ENCODE measurements at regions not wholly inside any gene's neighbourhood (a gene's known extent, or its start where the extent isn't known, plus 50 kb on each side); places are given as distances from the start of the nearest gene placed in this dataset.
"Not testable (repeated sequence)": the region's sequence is repeated elsewhere in the genome, so short reads cannot be mapped to it uniquely, and the experiment has no call there.

DNA sequence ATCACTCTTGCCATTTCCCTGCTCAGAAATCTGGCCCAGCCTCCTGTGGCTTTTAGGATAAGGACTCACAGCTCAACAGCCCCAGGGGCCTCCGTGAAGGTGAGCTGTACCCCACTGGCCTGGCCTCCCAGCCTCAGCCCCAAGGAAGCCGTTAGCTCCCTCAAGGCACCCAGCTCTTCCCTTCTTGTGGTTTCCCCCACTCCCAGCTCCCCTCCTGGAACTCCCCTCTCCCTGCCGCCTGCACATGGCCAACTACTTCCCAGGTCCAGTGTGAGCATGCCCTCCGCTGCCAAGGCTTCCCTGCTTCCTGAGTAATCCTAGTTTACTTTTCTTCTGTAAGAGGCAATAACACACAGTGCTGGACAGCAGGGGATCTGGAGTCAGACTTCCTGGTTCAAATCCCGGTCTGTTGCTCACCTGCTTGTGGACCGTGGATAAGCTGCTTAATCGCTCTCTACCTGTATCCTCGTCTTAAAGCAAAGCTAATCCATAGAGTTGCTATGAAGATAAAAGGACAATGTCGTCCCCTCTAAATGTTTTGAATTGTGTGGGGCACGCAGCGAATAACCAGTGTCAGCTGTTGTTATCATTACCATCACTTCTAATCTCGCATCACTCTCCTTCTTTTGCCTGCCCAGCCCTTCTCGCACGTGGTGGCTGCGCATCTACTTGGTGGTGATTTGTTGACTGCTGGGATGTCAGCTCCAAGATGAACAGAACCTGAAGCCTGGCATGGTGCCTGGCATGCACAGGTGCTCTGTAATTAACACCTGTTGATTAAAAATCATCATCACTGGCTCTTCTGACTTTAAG, 86.6 kb downstream of the C5orf15 start:
- peak in 2 of 3 experiments; percentile 20 to 46 for DNase-seq

DNA sequence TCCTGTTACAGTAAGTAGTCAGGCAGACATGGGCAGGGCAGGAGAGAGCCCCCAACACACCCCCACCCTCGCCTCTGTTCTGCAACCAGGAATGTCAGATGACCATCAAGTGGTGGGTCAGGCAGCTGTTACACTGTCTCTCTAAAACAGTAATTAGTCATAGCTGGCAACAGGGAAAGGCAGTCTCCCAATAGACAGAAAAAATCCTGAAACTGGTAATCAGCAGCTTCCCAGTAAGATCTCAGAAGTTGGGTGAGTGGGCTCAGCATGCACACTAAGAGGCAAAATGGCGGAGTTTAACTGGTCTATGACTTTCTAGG, 90.2 kb downstream of the C5orf15 start:
- no peak for DNase-seq

DNA sequence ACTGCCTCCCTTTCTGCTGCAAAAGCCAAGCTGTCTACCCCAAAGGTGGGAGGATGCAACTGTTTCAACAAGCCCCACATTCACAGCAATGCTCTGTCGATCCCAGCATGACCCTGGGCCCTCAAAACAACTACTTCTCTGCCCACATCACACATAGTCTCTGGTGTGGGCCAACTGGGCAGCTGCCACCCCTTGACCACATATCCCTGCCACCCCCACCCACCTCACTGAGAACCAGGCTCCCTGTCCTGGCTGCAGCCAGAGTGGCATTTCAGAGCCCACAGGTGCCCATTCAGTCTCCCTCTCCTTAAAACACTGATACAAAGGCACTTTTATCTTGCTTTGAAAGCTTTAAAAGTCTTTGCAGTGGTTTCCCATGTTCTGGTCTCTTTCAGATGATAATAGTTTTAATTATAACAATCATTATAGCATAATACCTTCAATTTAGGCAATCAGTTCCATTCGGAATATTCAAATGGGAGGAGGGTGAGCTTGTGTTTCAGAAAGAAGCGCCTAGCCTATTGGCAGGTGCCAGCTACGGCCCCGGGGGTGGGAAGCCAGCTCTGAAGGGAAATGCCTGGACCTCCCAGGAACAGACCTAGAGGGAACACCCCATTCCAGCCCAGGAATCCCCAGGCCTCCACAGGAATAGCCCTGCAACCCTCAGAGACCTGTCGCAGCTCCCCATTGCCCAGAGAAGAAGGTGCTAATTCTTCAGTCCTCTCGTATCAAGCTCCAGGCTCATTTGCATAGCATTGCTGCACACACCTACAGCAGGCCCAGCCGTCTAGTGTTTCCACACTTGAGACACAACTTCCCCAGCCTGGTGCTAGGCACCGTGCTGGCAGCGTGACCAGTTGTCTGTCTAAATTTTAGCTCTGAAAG, 90.8 kb downstream of the C5orf15 start:
- no peak for DNase-seq

DNA sequence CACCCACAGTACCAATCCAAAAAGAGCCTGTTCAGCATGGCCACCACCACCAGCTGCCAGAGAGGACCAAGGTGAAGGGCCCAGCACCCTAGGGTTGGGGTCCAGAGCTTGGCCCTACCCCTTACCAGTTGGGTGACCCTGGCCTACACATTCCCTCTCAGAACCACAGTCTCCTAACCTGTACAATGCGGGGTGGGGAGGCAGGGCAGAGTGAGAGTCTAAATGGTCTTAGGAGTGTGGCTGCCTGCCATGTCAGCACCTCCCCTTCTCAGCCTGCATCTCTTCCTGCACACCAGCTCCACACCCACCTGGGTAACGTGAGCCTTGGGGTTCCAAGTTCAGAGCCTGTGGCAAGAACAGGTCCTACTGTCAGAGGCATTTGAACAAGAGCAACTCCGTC, 92.2 kb downstream of the C5orf15 start:
- DNase-seq, result no peak

DNA sequence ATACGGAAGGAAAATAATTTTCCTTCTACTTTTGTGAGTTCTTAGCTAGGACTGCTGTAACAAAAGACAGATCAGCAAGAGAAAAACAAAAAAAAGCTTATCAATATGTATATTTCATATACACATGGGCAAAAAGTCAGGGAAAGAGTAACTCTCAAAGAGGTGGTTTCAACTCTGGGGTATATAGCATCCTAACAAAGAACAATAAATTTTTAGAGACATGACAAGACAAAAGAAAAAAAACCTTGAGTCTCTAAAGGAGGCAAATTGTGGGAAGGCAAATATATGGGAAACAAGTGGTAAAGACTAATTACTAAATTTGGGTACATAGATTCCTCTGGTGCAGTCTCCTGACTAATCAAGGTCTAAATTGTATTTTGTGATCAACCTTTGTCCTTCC, 93.2 kb downstream of the C5orf15 start:
- DNase-seq, result no peak

DNA sequence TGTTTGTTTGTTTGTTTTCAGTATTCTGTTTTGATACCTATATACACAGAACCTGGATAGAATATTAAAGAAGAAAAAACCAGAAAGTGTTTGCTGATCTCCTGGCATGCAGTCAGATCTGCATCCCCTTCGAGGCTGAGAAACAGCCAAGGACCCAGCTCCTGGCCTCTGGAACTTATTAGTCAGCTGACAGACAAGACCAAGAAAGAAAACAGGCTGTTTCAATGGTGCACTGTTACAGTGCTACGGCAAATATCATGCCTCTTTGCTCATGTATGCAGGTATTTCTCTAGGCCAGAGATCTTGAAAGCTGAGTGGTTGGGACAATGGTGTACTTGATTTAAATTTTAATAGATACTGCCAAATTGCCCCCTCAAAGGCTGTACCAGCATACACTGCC, 95.0 kb downstream of the C5orf15 start:
- DNase-seq, result no peak

DNA sequence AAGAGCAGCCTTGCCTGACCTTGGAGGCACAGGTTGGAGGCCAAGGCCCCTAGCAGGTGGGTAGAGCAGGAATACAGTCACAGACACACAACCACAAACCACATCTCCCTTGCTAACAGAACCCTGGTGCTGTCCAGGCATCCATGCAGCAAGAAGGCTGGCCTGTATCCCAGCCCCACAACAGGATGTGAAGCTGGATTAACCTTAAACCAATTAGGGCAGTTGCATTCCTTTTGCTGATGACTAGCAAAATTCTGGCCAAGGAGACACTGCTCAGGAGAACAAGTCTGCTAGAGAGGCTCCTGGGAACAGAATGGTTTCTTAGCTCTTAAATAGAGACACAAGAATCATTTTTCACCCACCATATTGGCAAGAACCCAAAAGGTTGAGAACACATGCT, 97.8 kb downstream of the C5orf15 start:
- no peak for DNase-seq

DNA sequence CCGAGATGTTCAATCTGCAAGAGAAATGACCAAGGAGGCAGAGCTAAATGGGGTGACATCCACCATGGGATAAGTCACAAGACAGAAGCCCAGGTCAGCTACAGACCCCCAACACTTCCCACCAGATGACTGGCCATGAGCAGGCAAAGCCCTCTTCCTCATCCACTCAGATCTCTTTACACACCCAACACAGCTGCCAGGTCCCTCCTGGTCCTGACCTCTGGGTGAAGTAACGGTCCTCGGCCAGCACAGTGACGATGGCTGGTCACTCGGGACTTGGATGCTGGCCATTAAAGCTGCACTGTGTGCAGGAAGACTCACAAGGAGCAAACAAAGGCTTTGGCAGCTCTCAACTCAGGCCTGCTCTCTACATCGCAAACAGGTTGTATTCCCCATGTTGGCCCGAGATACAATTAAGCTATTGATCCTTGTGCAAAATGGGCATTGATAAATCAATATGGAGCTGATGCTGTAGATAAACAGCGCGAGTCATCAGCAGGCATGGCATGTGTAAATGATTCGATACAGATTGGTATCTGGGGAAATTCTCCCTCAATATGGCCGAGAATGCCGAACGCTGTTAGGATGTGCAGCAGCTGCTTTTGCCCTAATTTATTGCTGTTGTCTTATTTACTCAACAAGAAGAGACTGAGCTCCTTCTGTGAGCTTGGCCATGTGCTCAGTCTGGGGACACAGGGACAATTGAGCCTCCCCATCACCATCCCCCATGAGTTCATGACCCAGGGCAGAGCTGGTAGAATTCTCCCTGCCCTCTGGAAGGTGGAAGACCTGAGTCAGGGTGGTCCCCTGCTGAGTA, 98.7 kb downstream of the C5orf15 start:
- peak in 1 of 3 experiments; percentile 28 for DNase-seq

DNA sequence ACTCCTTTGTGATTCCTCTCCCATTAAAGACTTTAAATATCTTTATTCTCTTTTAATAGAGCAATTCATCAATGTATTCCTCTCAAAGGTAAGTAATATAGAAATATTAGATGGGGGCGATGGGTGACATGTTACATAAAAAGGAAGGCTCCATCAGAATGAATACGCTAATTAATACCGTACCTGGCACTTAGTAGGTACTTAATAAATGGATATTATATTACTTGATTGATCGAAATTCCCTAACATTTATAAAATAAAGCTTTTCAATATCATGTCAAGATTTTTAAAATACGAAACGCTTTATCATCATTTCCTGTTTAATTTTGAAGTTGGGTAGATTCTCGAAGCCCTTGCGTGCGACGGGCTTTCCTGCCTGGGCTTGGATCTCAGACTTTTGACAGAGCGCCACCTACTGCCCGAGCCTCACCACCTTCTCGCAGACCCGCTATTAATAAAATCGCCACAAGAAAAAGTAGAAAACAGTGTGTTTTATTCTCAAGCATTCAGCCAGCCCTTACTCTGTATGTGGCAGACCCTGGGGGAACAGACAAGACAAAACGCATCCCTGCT, 99.4 kb downstream of the C5orf15 start:
- peak in 1 of 3 experiments; percentile 64 for DNase-seq

DNA sequence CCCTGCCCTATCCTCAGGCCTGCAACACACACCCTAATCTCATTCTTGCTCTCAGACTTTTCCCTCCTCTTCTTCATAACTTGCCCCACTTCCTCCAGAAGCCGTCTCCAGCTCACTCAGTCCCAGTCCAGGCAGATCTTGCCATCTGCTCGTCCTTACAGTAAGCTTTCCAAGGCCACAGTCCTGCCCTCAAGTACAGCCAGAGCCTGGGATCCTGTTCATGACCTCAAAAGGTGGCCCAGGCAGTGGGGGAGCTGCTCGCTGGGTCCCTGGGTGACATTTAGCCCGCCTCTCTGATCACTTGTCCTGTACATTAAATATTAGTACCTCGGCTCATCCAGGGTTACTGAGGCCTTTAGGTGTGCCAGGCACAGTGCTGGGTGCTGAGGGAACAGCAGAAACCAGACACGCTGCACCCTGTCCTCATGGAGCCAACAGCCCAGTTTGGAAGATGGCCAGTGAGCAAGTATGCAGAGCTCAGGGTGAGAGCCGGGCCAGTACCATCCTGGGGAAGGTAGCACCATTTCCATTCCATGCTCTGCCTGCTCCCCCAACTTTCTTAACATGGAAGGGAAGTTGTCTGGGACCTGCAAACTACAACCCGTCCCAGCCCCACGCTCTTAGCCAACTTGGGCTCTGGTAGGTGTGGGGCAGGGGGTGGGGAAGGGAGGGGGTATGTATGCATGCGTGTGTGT, 100.4 kb downstream of the C5orf15 start:
- no peak for DNase-seq

DNA sequence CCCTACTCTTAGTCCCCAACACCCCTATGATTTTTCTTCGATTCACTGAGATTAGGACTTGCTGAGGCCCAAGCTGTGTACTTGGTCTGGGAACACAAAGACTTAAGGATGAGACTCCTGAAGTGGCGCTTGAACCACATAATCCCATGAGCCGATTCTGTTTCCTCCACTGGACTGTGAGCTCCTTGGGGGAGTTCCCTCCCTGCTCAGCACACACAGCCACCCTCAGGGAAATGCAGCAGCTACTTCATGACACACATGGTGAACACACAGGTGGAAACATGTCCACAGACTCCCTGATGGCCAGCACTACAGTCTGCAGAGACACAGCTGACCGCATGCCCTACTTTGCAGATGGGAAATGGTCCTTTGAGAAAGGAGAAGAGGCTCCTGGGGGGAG, 101.1 kb downstream of the C5orf15 start:
- DNase-seq, result no peak

DNA sequence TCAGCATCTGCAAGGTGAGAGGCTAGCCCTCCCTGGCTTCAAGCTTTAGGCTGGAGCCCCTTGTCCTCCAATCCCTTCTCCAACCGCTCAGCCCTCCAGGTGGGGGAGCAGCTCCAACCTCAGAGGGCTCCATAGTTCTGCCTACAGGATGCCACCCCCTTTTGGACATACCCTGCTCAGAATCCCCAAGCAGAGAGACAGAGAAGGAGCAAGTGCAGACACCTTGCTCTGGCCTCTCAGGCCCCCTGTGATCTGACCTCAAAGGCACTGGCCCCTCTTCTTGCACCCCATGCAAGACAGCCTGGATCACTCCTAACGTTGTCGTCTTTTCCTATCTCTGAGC, 101.6 kb downstream of the C5orf15 start:
- DNase-seq, result no peak

DNA sequence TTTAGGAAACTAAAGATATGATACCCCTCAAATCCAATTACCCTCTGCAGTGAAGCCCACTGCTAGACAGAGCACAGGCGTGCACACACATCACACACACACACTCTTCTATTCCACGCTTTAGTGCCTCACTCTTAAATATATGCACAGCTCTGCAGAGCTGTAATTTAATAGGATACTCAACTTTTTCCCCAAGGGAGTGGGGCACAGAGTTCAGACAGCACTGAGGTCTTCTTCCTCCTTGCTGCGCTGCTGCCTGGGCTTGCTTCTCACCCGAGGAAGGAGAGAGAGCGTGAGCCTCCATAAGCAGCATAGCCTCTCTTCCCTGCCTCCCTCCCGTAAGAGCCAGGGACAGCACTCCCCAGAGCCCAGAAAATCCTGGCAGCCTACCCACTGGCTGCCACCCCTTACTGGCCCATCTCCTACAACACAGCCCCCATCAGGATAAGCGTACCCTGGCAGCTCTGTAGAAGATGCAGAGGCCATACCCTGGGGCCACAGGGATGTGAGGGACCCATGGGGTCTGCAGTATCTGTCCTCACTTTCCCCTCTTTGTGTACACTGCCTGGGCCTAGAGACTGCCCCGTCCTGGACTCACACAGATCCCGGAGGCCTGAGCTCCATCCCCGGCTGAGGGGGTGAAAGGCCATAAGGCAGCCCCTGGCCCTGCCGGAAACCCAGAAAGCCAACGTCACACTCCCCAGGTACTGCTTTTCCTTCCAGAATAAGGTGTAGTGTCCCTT, 102.1 kb downstream of the C5orf15 start:
- peak in 1 of 3 experiments; percentile 71 for DNase-seq

DNA sequence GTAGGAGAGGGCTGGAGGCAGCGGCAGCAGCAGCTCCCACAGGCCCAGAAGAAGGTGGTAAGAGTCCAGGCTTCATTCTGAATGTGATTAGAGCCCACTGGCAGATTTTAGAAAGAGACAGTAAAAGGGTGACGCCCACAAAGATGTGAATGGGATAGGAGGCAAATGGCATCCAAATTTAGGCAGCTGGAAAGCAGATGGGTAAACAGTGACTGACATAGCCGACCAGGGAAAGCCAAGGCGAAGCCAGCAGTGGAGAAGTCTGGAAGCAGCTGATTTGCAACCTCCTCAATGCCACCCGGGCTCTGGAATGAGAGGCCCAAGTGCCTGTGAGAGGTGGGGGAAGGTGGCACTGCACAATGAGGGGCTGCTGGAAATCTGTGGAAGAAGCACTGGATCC, 103.3 kb downstream of the C5orf15 start:
- no peak for DNase-seq

DNA sequence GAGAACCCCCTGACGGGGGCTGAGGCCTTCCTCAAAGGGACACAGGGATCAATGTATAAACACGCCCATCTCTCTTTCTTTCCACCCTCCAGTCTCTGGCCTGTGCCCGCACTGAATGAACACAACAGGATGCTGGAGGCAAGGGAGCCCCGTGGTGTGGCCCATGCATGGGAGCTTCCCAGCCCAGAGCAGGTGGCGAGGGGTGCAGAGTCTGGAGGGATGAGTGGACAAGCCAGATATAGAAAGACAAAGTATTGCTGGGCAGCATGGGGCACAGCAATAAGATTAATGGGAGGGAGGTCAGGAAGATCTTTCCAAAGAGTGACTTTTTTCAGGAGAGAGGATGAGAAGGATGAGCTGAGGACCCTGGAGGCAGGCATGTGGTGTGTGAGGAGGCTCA, 103.7 kb downstream of the C5orf15 start:
- DNase-seq, result no peak

DNA sequence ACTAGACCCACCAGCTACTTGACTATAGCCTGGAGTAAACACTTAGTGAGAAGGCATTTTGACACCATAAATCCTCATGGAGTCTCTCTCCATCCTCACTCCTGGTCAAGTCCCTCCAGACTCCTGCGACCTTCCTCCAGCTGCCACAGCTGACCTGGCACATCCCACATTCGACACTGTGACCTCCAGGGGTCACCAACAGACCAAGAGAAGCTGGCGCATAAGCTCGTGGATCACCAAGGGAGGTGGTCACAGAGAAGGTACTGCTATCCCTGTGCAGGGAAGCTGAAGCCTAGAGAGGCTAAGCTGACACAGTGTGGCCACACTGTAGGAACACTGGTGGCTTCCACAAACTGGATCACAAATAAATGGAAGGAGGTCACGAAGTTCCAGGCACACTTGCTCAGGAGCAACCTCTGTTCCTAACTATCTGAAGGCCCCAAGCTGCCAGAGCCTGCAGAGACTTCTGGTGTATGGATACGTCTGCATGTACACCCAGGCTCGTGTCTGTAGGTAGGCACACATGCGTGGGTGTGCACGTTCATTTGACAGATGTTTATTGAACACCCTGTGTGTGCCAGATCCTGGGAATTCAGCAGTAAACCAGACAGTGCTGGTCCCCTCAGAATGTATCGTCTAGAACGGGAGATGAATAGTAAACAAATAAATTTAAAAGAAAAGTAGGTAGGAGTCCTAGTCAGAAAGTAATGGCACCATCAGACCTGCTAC, 104.4 kb downstream of the C5orf15 start:
- peak in 1 of 3 experiments; percentile 6 for DNase-seq

DNA sequence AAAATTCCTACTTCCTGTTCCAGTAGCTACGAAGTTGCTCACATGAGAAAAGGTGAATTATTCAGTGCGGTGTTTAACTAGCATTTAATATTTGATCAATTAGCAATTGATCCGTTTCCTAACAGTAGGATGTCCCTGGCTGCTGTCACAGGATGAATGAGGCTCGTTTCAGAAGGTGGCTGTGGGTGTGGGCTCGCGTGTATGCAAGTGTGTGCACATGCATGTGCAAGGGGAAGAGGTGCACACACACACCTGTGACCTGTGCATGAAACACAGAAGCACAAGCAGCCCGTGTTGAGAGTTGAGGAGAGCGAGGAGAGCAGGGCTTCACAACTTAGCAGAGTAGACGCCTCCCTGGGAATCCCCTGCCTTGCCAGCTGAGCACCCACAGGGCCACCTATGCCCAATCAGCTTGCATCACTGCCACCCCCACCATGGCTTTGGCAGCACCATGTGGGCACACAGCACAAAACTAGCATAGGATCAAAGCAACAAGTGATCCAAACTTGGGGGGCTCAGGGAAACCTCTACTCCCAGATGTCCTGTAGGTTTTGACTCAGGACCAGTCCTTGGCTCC, 107.2 kb downstream of the C5orf15 start:
- DNase-seq, result no peak

DNA sequence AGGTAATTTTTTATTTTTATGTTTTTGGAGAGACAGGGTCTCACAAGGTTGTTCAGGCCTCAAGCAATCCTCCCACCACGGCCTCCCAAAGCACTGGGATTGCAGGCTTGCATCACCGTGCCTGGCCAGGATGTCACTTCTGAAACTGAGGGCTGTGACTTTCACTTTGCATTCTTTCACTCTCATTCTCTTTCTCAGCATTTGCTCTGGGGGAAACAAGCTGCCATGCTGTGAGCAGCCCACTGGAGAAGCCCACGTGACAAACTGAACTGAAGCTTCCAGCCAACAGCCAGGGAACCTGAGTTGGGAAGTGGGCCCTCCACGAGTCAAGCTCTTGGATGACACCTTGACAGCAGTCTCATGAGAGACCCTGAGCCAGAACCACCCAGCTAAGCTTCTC, 109.4 kb downstream of the C5orf15 start:
- DNase-seq, result no peak

DNA sequence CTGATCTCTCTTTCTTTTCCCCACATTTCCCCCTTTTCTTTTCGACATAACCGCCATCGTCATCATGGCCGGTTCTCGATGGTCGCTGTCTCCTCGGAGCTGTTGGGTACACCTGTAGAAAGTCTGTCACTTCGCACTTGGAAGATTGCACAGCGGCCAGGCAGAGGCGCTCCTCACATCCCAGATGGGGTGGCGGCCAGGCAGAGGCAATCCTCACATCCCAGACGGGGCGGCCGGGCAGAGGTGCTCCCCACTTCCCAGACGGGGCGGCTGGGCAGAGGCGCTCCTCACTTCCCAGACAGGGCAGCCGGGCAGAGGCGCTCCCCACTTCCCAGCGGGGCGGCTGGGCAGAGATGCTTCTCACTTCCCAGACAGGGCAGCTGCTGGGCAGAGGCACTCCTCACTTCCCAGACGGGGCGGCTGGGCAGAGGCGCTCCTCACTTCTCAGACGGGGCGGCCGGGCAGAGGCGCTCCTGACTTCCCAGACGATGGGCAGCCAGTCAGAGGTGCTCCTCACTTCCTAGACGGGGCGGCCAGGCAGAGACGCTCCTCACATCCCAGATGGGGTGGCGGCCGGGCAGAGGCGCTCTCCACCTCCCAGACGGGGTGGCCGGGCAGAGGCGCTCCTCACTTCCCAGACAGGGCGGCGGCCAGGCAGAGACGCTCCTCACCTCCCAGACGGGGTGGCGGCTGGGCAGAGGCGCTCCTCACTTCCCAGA, 110.7 kb downstream of the C5orf15 start:
- DNase-seq, result not testable (repeated sequence)

DNA sequence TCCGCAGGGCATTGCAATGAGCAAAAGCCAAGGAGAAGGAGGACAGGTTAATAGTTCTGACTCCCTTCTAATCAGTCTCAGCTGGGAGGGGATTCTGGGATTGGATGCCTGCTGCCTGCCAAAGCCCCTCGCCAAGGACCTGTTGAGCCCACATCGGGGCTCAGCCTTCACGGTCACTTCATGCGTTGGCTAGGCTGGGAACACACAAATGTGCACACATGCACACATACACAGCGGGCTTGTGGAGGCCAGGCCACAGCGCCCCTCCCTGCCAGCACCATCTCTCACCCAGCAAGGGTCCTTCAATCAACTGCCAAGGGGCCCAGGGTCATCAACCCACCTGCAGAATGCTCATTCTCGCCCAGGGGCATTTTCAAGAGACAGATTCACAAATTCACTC, 113.9 kb downstream of the C5orf15 start:
- DNase-seq, result no peak
